Heart left ventricle (tissue), 13 donors: ENCODE measurements at regions not wholly inside any gene's neighbourhood (a gene's known extent, or its start where the extent isn't known, plus 50 kb on each side); places are given as distances from the start of the nearest gene placed in this dataset.

Source experiments
- CTCF ChIP-seq, 12 donors: fragments of 200-600 bp; sonication (generic) in 4 of 12; IDR thresholded peaks; one replicate each; pipeline versions ENCODE4 v1.5.0 to v1.8.0; 2018 to 2022; ENCODE audit warnings: antibody characterized with exemption in 12 of 12, mild to moderate bottlenecking in 5 of 12
- POLR2A ChIP-seq, 2 donors: fragments of 450-650 bp; IDR thresholded peaks; one replicate each; pipeline ENCODE4 v1.6.1; 2017; ENCODE audit warnings: antibody characterized with exemption in 2 of 2, mild to moderate bottlenecking in 2 of 2, moderate library complexity in 2 of 2
- donor health status: ischemic (EF 13 %, LVEDD 7.1; RV severe dilation, severe dysfunction).
- donor health status: DM: no; HTN: yes; CAD: no.
- donor health status: DM: no; HTN: no; CAD: no.
- donor health status: ischemic (EF 25% LVEDD 6.9; RV normal size, moderate dysfunction).
- donor health status: ischemic (EF 25% LVEDD 5.7; RV mildly dilated, moderate dysfunction).
- donor health status: ischemic (EF 35%, LVEDD 5.7; RV mildly dilated, moderate dysfunction).
- donor health status: nonischemic (EF 11% LVEDD 7.7; RV severe dilation, severe dysfunction).
- donor health status: DM: yes; HTN: yes; CAD: no.
- donor health status: PGD.
- donor health status: ischemic (EF 29% LVEDD 5.4; RV normal size, mild dysfunction).
- donor health status: nonischemic (EF 23%, LVEDD 6.1; RV moderate dilation, normal function).

DNA sequence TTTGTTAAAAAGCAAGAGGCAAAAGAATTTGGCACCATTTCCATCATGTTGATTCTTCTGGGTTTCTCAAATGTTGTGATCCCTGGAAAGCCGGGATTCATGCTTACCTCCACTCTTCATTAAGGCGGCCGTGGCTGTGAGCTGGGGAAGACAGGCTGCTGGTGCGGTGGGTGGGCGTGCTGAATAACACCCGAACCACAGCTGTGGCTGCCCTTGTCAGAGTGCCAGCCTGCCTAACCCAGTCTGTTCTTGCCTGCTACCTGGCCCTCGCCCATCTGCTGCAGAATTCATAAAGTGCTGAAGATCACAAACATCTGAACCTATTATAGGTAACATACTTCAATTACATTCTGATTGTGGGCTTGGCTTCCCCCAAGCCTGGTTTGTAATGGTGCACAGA, 95.8 kb upstream of the RCN1 start:
- TF ChIP-seq CTCF (IDR thresholded peaks at IDR 0.05) = no peak
- no peak for TF ChIP-seq POLR2A (IDR thresholded peaks at IDR 0.05)
